Activated T-cell treated with anti-CD3 and anti-CD28 coated beads, Interleukin-2, amount 50 U/mL, for 72 hours (primary cell): ENCODE measurements at regions not wholly inside any gene's neighbourhood (a gene's known extent, or its start where the extent isn't known, plus 50 kb on each side); places are given as distances from the start of the nearest gene placed in this dataset.

ENCODE experiments used
- ATAC-seq, 2 donors: fragments of 150-1000 bp; cut with Tn5 transposase; replicated peaks in 1 of 2; 2 replicates each; pipeline ENCODE4 v1.10.0; 2021; ENCODE audit warnings: moderate library complexity in 2 of 2, mild to moderate bottlenecking in 1 of 2
- DNase-seq, 2 donors: peaks; one replicate each; pipeline ENCODE4 v3.0.0; 2021 to 2022; ENCODE audit warnings: mixed read lengths in 1 of 2
- H3K27ac Mint-ChIP-seq: one replicate; pipeline ENCODE4 v1.8.0; 2022; ENCODE audit warnings: mild to moderate bottlenecking, moderate library complexity, mixed read lengths
- H3K27me3 Mint-ChIP-seq: one replicate; pipeline ENCODE4 v1.8.0; 2022; ENCODE audit warnings: low read depth, mixed read lengths
- H3K36me3 Mint-ChIP-seq, 2 donors: one replicate each; pipeline ENCODE4 v1.8.0; 2022; ENCODE audit warnings: mixed read lengths in 2 of 2, mild to moderate bottlenecking in 1 of 2; ENCODE audit not compliant: insufficient read depth in 2 of 2
- H3K4me1 Mint-ChIP-seq: one replicate; pipeline ENCODE4 v1.8.0; 2022; ENCODE audit warnings: low read depth, mixed read lengths
- H3K4me3 Mint-ChIP-seq, 2 donors: one replicate each; pipeline ENCODE4 v1.8.0; 2022; ENCODE audit warnings: mild to moderate bottlenecking in 2 of 2, mixed read lengths in 2 of 2, moderate library complexity in 2 of 2
- H3K9me3 Mint-ChIP-seq, 2 donors: one replicate each; pipeline ENCODE4 v1.8.0; 2022; ENCODE audit warnings: mixed read lengths in 2 of 2

DNA sequence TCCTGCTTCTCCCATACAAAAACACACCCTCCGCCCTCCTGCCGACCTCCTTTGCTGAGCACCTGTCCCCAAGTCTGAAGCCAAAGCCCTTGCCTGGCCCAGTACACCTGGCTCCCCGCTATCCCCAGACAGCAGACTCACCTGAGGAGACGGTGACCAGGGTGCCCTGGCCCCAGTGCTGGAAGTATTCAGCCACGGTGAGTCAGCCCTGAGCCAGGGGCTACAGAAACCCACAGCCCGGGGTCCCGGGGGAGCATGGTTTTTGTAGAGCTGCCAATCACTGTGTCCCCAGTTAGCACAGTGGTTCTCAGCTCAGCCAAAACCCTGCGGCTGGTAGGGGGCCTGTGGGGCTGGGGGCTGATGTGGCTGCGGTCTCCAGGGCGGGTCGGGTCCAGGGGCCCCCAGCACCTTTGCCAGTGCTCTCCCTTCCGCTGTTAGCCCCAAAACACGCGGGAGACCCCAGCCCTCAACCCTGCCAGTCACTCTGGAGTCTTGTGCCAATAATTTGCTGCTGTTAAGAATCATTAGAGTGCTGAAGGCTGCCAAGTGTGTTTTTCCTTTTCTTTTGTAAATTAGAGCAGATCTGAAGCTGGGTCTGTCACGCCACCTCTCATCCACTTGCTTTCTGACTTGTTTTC is 339.0 kb downstream of the TMEM121 start:
- H3K36me3 Mint-ChIP-seq: no peaks in the 10 kb centered on the region
- no peak for DNase-seq
- peaks cover 26% of the 10 kb centered on the region for H3K4me1 Mint-ChIP-seq
- no peak for ATAC-seq
- H3K9me3 Mint-ChIP-seq: no peaks in the 10 kb centered on the region
- no peak overlapping the region for H3K27ac Mint-ChIP-seq
- peaks cover 18% of the 10 kb centered on the region for H3K27me3 Mint-ChIP-seq
- no peak overlapping the region for H3K4me3 Mint-ChIP-seq

DNA sequence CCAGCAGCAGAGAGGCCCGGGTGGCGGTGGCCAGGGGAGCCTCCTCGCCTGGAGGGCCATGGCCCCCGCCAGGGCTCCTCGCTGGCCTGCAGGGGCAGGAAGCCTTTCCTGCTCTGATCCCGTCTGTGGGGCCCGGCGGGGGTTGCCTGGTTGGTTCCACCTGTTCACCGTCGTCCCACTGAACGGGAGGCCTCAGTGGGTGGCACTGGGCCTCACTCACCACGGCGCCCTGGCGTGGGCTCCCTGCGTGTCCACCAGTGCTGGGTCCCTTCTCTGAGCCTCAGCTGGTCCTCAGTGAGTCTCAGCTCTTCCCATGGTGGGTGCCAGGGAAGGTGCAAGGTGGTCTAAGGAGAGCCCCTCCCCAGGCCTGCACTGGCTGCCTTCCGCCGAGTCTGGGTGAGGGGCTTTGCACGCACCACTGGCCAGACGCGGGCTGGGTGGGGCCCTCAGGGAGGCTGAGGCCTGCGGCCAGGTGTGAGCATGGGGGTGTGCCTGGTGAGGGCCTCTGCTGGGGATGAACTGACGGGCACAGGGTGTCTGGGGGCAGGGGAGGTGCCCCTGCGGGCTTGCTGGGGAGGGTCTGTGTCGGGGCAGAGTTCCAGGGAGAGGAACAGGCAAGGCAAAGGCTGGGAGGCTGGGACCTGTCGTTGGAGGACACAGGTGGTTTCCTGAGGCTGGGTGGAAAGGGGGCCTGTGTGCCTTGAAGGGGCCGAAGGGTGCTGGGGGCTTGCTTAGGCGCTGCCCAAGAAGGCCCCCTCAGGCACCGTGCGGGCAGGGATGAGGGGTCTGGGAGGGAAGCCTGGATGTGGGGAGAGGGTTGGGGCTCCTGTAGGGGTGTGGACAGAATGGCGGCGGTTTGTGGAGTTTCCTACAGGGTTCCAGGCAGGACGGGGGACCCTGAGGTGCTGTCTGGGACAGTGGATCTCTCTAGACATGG is 339.8 kb downstream of the TMEM121 start:
- H3K4me1 Mint-ChIP-seq: peaks cover 19% of the 10 kb centered on the region
- H3K36me3 Mint-ChIP-seq: no peaks in the 10 kb centered on the region
- no peak for DNase-seq
- H3K27me3 Mint-ChIP-seq: peaks cover 13% of the 10 kb centered on the region
- no peak for ATAC-seq
- no peak overlapping the region for H3K27ac Mint-ChIP-seq
- no peaks in the 10 kb centered on the region for H3K9me3 Mint-ChIP-seq
- no peak overlapping the region for H3K4me3 Mint-ChIP-seq

- H3K27ac Mint-ChIP-seq: no peak overlapping the region
- peaks cover 12% of the 10 kb centered on the region for H3K4me1 Mint-ChIP-seq
- DNase-seq (no peak), ATAC-seq (no peak)
- no peak overlapping the region for H3K4me3 Mint-ChIP-seq
- no peaks in the 10 kb centered on the region for H3K9me3 Mint-ChIP-seq
- peaks cover 9% of the 10 kb centered on the region for H3K27me3 Mint-ChIP-seq
- no peaks in the 10 kb centered on the region for H3K36me3 Mint-ChIP-seq
Measured at GRCh38 chr14:105866841-105867321, 340.5 kb downstream of the TMEM121 start.

DNA sequence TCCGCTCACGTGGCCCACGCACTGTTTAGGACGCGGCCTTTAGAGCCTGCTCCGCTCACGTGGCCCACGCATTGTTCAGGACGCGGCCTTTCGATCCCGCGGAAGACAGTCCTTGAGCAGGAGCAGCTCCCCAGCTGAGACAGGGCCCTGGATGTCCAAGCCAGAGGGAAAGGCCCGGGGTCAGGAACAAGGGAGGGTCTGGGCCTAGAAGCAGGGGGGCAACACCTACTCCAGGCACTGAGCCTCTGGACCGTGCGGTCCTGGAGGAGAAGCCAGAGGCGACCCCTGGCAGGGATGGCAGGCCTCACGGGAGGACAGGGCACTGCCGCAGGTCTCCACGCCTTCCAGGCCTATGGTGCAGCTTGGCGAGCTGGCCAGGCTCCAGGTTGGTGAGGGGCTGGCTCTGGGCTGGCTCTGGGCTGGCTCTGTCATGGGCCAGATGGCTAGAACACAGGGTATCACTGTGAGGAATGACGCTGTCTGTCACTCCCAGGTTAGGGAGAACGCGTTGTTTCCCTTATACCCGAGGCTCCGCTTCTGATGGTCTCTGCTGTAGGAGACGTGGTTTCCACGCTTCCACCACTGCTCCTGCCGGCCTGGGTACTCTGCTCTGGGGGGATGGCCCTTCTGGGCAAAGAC is 341.7 kb downstream of the TMEM121 start:
- Mint-ChIP-seq H3K36me3 (no peaks in the 10 kb centered on the region), H3K27ac (no peak overlapping the region), H3K9me3 (no peaks in the 10 kb centered on the region), H3K4me1 (no peaks in the 10 kb centered on the region), H3K4me3 (no peak overlapping the region), H3K27me3 (peaks cover 2% of the 10 kb centered on the region)
- ATAC-seq (no peak), DNase-seq (no peak)

DNA sequence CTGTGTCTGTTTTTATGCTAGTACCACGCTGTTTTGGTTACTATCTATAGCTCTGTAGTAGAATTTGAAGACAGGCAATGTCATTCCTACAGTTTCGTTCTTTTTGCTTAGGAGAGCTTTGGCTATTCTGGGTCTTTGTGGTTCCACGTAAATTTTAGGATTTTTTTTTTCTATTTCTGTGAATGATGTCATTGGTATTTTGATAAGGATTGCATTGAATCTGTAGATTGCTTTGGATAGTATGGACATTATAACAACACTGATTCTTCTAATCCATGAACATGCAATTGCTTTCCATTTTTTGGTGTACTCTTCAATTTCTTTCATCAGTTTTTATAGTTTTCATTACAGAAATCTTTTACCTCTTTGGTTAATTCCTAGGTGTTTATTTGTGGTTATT is 345.2 kb downstream of the TMEM121 start:
- no peak for ATAC-seq
- Mint-ChIP-seq H3K27me3 (peaks cover 21% of the 10 kb centered on the region), H3K9me3 (no peaks in the 10 kb centered on the region), H3K27ac (no peak overlapping the region), H3K36me3 (no peaks in the 10 kb centered on the region), H3K4me3 (no peak overlapping the region), H3K4me1 (no peaks in the 10 kb centered on the region)
- DNase-seq: no peak

DNA sequence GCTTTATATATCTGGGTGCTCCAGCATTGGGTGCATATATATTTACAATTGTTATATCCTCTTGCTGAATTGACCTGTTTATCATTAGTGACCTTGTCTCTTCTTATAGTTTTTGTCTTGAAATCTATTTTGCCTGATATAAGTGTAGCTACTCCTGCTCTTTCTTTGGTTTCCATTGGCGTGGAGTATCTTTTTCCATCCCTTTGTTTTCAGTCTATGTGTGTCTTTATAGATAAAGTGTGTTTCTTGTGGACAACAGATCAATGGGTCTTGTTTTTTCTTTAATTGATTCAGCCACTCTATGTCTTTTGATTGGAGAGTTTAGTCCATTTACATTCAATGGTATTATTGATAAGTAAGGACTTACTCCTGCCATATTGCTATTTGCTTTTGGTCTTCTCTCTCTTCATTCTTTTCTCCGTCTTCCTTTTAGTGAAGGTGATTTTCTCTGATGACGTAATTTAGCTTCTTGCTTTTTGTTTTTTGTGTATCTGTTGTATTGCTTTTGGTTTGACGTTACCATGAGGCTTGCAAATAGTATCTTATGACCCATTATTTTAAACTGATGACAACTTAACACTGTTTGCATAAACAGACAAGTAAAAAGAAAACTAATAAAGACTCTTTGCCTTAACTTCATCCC is 347.6 kb downstream of the TMEM121 start:
- H3K27me3 Mint-ChIP-seq: peaks cover 34% of the 10 kb centered on the region
- no peak for ATAC-seq
- H3K9me3 Mint-ChIP-seq: no peaks in the 10 kb centered on the region
- no peak overlapping the region for H3K4me3 Mint-ChIP-seq
- no peak for DNase-seq
- no peaks in the 10 kb centered on the region for H3K4me1 Mint-ChIP-seq
- H3K36me3 Mint-ChIP-seq: no peaks in the 10 kb centered on the region
- no peak overlapping the region for H3K27ac Mint-ChIP-seq

DNA sequence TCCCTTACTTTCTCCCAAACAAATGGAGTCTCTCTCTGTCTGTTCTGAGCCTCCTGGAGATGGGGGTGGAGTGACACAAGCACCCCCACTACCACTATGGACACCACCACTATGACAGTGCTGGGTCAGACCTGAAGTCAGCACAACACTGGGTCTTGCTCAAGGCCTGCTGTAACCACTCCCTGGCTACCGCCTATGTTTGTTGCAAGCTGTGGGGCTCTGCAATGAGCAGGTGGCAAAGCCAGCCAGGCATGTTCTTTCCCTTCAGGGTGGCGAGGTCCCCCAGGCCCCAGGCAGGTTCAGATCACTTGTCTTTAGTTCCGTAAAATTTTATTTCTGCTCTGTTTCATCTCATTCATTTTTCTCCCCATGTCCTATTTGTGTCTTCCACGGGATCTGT is 349.8 kb downstream of the TMEM121 start:
- H3K4me3 Mint-ChIP-seq: no peak overlapping the region
- ATAC-seq (no peak), DNase-seq (no peak)

GRCh38 chr14:105876829-105877228 is 350.4 kb downstream of the TMEM121 start:
- Mint-ChIP-seq H3K36me3 (no peaks in the 10 kb centered on the region), H3K27ac (no peak overlapping the region), H3K4me3 (no peak overlapping the region), H3K9me3 (no peaks in the 10 kb centered on the region), H3K4me1 (no peaks in the 10 kb centered on the region), H3K27me3 (peaks cover 42% of the 10 kb centered on the region)
- DNase-seq (no peak), ATAC-seq (no peak)

More for the DNA sequence above, 349.8 kb downstream of the TMEM121 start:
- Mint-ChIP-seq H3K9me3 (no peaks in the 10 kb centered on the region), H3K36me3 (no peaks in the 10 kb centered on the region), H3K27me3 (peaks cover 42% of the 10 kb centered on the region), H3K4me1 (no peaks in the 10 kb centered on the region), H3K27ac (no peak overlapping the region)

GRCh38 chr14:105877645-105878044 is 351.3 kb downstream of the TMEM121 start:
- Mint-ChIP-seq H3K27ac (no peak overlapping the region), H3K4me1 (no peaks in the 10 kb centered on the region), H3K4me3 (no peak overlapping the region), H3K9me3 (no peaks in the 10 kb centered on the region), H3K36me3 (no peaks in the 10 kb centered on the region), H3K27me3 (peaks cover 42% of the 10 kb centered on the region)
- DNase-seq (no peak), ATAC-seq (no peak)

DNA sequence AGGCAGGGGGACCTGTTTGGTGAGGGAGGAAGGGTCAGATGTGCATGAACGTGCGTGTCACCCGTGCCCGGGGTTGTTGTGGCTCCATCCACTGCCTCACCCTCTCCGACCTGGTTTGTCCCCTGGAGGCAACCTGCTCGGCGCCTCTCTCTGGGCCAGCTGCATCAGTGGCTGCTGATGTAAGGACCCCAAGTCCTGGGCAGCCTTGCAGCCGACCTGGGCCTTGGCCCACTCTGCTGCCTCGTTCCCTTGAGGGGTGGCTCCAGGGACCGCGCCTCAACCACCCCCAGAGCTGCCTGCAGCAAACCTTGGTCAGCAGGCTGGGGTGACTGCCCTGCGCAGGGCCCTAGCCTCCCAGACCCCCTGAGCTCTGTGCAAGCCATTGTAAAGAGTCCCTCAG is 351.7 kb downstream of the TMEM121 start:
- Mint-ChIP-seq H3K4me1 (no peaks in the 10 kb centered on the region), H3K27me3 (peaks cover 42% of the 10 kb centered on the region), H3K36me3 (no peaks in the 10 kb centered on the region), H3K27ac (no peak overlapping the region), H3K4me3 (no peak overlapping the region), H3K9me3 (no peaks in the 10 kb centered on the region)
- ATAC-seq (no peak), DNase-seq (no peak)

GRCh38 chr14:105878554-105878953 is 352.2 kb downstream of the TMEM121 start:
- Mint-ChIP-seq H3K27ac (no peak overlapping the region), H3K9me3 (no peaks in the 10 kb centered on the region), H3K4me1 (no peaks in the 10 kb centered on the region), H3K27me3 (peaks cover 42% of the 10 kb centered on the region), H3K36me3 (no peaks in the 10 kb centered on the region), H3K4me3 (no peak overlapping the region)
- ATAC-seq (no peak), DNase-seq (no peak)

- Mint-ChIP-seq H3K27ac (no peak overlapping the region), H3K4me3 (no peak overlapping the region), H3K27me3 (peaks cover 36% of the 10 kb centered on the region), H3K36me3 (no peaks in the 10 kb centered on the region), H3K9me3 (no peaks in the 10 kb centered on the region), H3K4me1 (no peaks in the 10 kb centered on the region)
- ATAC-seq (no peak), DNase-seq (no peak)
Measured at GRCh38 chr14:105879503-105879866, 353.1 kb downstream of the TMEM121 start.
